Hippocampal formation (tissue), 2 donors: ENCODE measurements at regions not wholly inside any gene's neighbourhood (a gene's known extent, or its start where the extent isn't known, plus 50 kb on each side); places are given as distances from the start of the nearest gene placed in this dataset.

Source experiments
- DNase-seq, 2 donors: peaks; one replicate each; lab custom pipeline; 2025; lab: John Stamatoyannopoulos, UW

- DNase-seq, result no peak
Observed at GRCh38 chr11:109554951-109555350, 133.0 kb downstream of the C11orf87 start.

GRCh38 chr11:109564241-109564640, 142.3 kb downstream of the C11orf87 start:
- DNase-seq, result no peak

GRCh38 chr11:109582470-109582869, 160.5 kb downstream of the C11orf87 start:
- DNase-seq, result no peak

GRCh38 chr11:109584001-109584972, 162.3 kb downstream of the C11orf87 start:
- DNase-seq, result no peak

GRCh38 chr11:109586789-109587188, 164.8 kb downstream of the C11orf87 start:
- no peak for DNase-seq

- no peak for DNase-seq
Observed at GRCh38 chr11:109590782-109591181, 168.8 kb downstream of the C11orf87 start.

- DNase-seq, result no peak
Observed at GRCh38 chr11:109597336-109597735, 175.3 kb downstream of the C11orf87 start.

- no peak for DNase-seq
Observed at GRCh38 chr11:109604481-109605400, 182.8 kb downstream of the C11orf87 start.

- DNase-seq, result peak in 1 of 2 donors; percentile 14
Observed at GRCh38 chr11:109606256-109606655, 184.3 kb downstream of the C11orf87 start.

- no peak for DNase-seq
Observed at GRCh38 chr11:109609454-109610185, 187.6 kb downstream of the C11orf87 start.

- no peak for DNase-seq
Observed at GRCh38 chr11:109612496-109612895, 190.5 kb downstream of the C11orf87 start.

GRCh38 chr11:109619498-109619897, 197.5 kb downstream of the C11orf87 start:
- no peak for DNase-seq

GRCh38 chr11:109629734-109630133, 207.7 kb downstream of the C11orf87 start:
- DNase-seq, result no peak

GRCh38 chr11:109641549-109641948, 219.6 kb downstream of the C11orf87 start:
- DNase-seq, result no peak

- DNase-seq, result peak; percentile 20 to 79
Observed at GRCh38 chr11:109644152-109644551, 222.2 kb downstream of the C11orf87 start.

- no peak for DNase-seq
Observed at GRCh38 chr11:109648804-109649203, 226.8 kb downstream of the C11orf87 start.

- no peak for DNase-seq
Observed at GRCh38 chr11:109654091-109654490, 232.1 kb downstream of the C11orf87 start.

GRCh38 chr11:109658190-109658589, 236.2 kb downstream of the C11orf87 start:
- no peak for DNase-seq

GRCh38 chr11:109667719-109668118, 245.7 kb downstream of the C11orf87 start:
- no peak for DNase-seq

GRCh38 chr11:109668973-109669634, 247.1 kb downstream of the C11orf87 start:
- no peak for DNase-seq

- no peak for DNase-seq
Observed at GRCh38 chr11:109677231-109677630, 255.2 kb downstream of the C11orf87 start.
